Endodermal cell (in vitro differentiated cells): ENCODE measurements at regions not wholly inside any gene's neighbourhood (a gene's known extent, or its start where the extent isn't known, plus 50 kb on each side); places are given as distances from the start of the nearest gene placed in this dataset.
A peak's percentile ranks its signal among the peaks of the same experiment; 100 is the strongest.

Experiments
- DNase-seq: peaks from one replicate; pipeline ENCODE4 v3.0.0-alpha.2; 2017
- H3K27ac ChIP-seq: 2 replicates; pipeline ENCODE4 v1.5.1; 2013; ENCODE audit warnings: mild to moderate bottlenecking, low read depth, low read length, moderate library complexity
- H3K27me3 ChIP-seq: 2 replicates; pipeline ENCODE4 v1.6.1; 2013; ENCODE audit warnings: mild to moderate bottlenecking, low read length, moderate library complexity; ENCODE audit not compliant: insufficient read depth, control insufficient read depth, poor library complexity, severe bottlenecking
- H3K36me3 ChIP-seq: 2 replicates; pipeline ENCODE4 v1.7.0; 2013; ENCODE audit warnings: mild to moderate bottlenecking, low read length, moderate library complexity; ENCODE audit not compliant: control insufficient read depth, insufficient read depth
- H3K4me1 ChIP-seq: one replicate; pipeline ENCODE4 v1.7.0; 2013; ENCODE audit warnings: low read length; ENCODE audit not compliant: control insufficient read depth, insufficient read depth
- H3K4me3 ChIP-seq: 2 replicates; pipeline ENCODE4 v1.5.1; 2013; ENCODE audit warnings: mild to moderate bottlenecking, low read length, moderate library complexity
- H3K9ac ChIP-seq: 2 replicates; pipeline ENCODE4 v1.6.1; 2013; ENCODE audit warnings: mild to moderate bottlenecking, low read length, moderate library complexity; ENCODE audit not compliant: poor library complexity, severe bottlenecking; ENCODE audit errors: extremely low read depth
- H3K9me3 ChIP-seq: 2 replicates; pipeline ENCODE4 v1.6.1; 2013; ENCODE audit warnings: mild to moderate bottlenecking, low read length, moderate library complexity; ENCODE audit not compliant: control insufficient read depth
- H3K27ac Mint-ChIP-seq: 2 replicates; pipeline ENCODE4 v1.8.0; 2020; ENCODE audit warnings: mixed read lengths
- H3K27me3 Mint-ChIP-seq: 2 replicates; pipeline ENCODE4 v1.8.0; 2021; ENCODE audit warnings: mild to moderate bottlenecking, mixed read lengths; ENCODE audit not compliant: insufficient read depth
- H3K36me3 Mint-ChIP-seq: 2 replicates; pipeline ENCODE4 v1.8.0; 2020; ENCODE audit warnings: low read depth, mixed read lengths
- H3K4me1 Mint-ChIP-seq: 2 replicates; pipeline ENCODE4 v1.8.0; 2020; ENCODE audit warnings: mixed read lengths
- H3K4me3 Mint-ChIP-seq: 2 replicates; pipeline ENCODE4 v1.8.0; 2020; ENCODE audit warnings: mild to moderate bottlenecking, moderate library complexity, mixed read lengths
- H3K9me3 Mint-ChIP-seq: 2 replicates; pipeline ENCODE4 v1.8.0; 2020; ENCODE audit warnings: mild to moderate bottlenecking, mixed read lengths
- WGBS, 2 experiments: methylation state at CpG; one replicate each; pipeline versions ENCODE4 v1.1.5 to v1.1.7; 2013; ENCODE audit warnings: missing lambda C conversion rate in 2 of 2, mixed read lengths in 1 of 2; ENCODE audit not compliant: insufficient coverage in 1 of 2, insufficient read length in 1 of 2; 5-methylcytosine and 5-hydroxymethylcytosine counted together
- TF ChIP-seq, protein P1 (sequence below): fragments of 200-600 bp; sonication (generic); conservative IDR thresholded peaks from 2 replicates; pipeline ENCODE4 v1.5.0; 2021; ENCODE audit warnings: antibody characterized with exemption, mild to moderate bottlenecking

DNA sequence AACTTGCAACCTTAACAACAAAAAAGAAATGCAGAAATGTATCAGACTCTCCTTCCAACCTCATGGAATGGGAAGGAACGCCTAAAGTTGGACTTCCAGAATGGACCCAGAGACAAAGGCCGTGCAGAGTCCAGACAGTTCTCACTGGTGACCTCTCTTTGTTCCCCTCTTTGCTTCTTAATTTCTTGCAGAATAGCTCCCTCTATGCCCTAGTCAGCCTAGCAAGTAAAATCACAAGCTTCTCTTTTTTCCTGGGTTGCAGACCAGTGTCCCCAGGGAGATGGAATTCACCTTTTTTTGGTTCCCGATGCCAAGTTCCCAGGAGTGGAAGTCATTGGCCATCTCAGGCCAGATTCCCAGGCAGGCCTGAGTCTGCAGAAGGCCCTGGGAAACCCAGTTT, 278.0 kb downstream of the CCSER2 start:
- TF ChIP-seq, protein P1, sequence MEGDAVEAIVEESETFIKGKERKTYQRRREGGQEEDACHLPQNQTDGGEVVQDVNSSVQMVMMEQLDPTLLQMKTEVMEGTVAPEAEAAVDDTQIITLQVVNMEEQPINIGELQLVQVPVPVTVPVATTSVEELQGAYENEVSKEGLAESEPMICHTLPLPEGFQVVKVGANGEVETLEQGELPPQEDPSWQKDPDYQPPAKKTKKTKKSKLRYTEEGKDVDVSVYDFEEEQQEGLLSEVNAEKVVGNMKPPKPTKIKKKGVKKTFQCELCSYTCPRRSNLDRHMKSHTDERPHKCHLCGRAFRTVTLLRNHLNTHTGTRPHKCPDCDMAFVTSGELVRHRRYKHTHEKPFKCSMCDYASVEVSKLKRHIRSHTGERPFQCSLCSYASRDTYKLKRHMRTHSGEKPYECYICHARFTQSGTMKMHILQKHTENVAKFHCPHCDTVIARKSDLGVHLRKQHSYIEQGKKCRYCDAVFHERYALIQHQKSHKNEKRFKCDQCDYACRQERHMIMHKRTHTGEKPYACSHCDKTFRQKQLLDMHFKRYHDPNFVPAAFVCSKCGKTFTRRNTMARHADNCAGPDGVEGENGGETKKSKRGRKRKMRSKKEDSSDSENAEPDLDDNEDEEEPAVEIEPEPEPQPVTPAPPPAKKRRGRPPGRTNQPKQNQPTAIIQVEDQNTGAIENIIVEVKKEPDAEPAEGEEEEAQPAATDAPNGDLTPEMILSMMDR: peak; percentile 34
- Histone ChIP-seq H3K9ac (no peak overlapping the region), H3K27me3 (peaks cover 11% of the 10 kb centered on the region), H3K4me3 (no peak overlapping the region), H3K36me3 (no peaks in the 10 kb centered on the region), H3K27ac (no peak overlapping the region), H3K9me3 (no peaks in the 10 kb centered on the region), H3K4me1 (peaks cover 2% of the 10 kb centered on the region)
- peaks cover 6% of the 10 kb centered on the region for H3K27me3 Mint-ChIP-seq
- DNase-seq: no peak
- no peak overlapping the region for H3K27ac Mint-ChIP-seq
- no peak overlapping the region for H3K4me3 Mint-ChIP-seq
- H3K36me3 Mint-ChIP-seq: no peaks in the 10 kb centered on the region
- H3K4me1 Mint-ChIP-seq: peaks cover 33% of the 10 kb centered on the region
- WGBS, 2 experiments: 72 to 80% methylated on average over 3 of the region's 3 CpGs
- no peaks in the 10 kb centered on the region for H3K9me3 Mint-ChIP-seq

- Histone ChIP-seq H3K4me1 (peaks cover 2% of the 10 kb centered on the region), H3K27me3 (peaks cover 11% of the 10 kb centered on the region), H3K4me3 (no peak overlapping the region), H3K9me3 (no peaks in the 10 kb centered on the region), H3K9ac (no peak overlapping the region), H3K27ac (no peak overlapping the region), H3K36me3 (no peaks in the 10 kb centered on the region)
- Mint-ChIP-seq H3K9me3 (no peaks in the 10 kb centered on the region), H3K36me3 (no peaks in the 10 kb centered on the region), H3K4me1 (peaks cover 33% of the 10 kb centered on the region), H3K27me3 (peaks cover 6% of the 10 kb centered on the region), H3K27ac (no peak overlapping the region), H3K4me3 (no peak overlapping the region)
- no peak for DNase-seq
- 89 to 97% methylated on average over 3 to 4 of the region's 4 CpGs for WGBS, 2 experiments
- TF ChIP-seq, protein P1: no peak
These were observed 278.7 kb downstream of the CCSER2 start for GRCh38 chr10:84607044-84607443.

GRCh38 chr10:84607523-84607922, 279.1 kb downstream of the CCSER2 start:
- Mint-ChIP-seq H3K27me3 (peaks cover 6% of the 10 kb centered on the region), H3K9me3 (no peaks in the 10 kb centered on the region), H3K4me3 (no peak overlapping the region), H3K36me3 (no peaks in the 10 kb centered on the region), H3K4me1 (peaks cover 33% of the 10 kb centered on the region), H3K27ac (no peak overlapping the region)
- Histone ChIP-seq H3K27me3 (peaks cover 9% of the 10 kb centered on the region), H3K4me3 (no peak overlapping the region), H3K9me3 (no peaks in the 10 kb centered on the region), H3K36me3 (no peaks in the 10 kb centered on the region), H3K4me1 (peaks cover 2% of the 10 kb centered on the region), H3K27ac (no peak overlapping the region), H3K9ac (no peak overlapping the region)
- DNase-seq: no peak
- TF ChIP-seq, protein P1: no peak
- WGBS, 2 experiments: 55 to 68% methylated on average over 3 to 9 of the region's 9 CpGs
